Upper lobe of left lung (tissue), 6 donors: ENCODE measurements at regions not wholly inside any gene's neighbourhood (a gene's known extent, or its start where the extent isn't known, plus 50 kb on each side); places are given as distances from the start of the nearest gene placed in this dataset.

Experiments
- ATAC-seq, 2 donors: fragments of 200-7000 bp; cut with Tn5 transposase; one replicate each; pipeline ENCODE4 v1.9.1; 2022; ENCODE audit warnings: mild to moderate bottlenecking in 2 of 2, moderate library complexity in 2 of 2; ENCODE audit not compliant: low FRiP score in 2 of 2
- DNase-seq, 2 donors: peaks; one replicate each; pipeline ENCODE4 v3.0.0-alpha.2; 2019 to 2020
- H3K27ac ChIP-seq, 4 donors: fragments of 200-600 bp; sonication (generic); one replicate each; pipeline ENCODE4 v1.5.1; 2016 to 2019
- H3K27me3 ChIP-seq, 4 donors: fragments of 200-600 bp; sonication (generic); one replicate each; pipeline ENCODE4 v1.5.1; 2017 to 2019
- H3K36me3 ChIP-seq, 4 donors: fragments of 200-600 bp; sonication (generic); one replicate each; pipeline ENCODE4 v1.5.1; 2016 to 2019
- H3K4me1 ChIP-seq, 4 donors: fragments of 200-600 bp; sonication (generic); one replicate each; pipeline ENCODE4 v1.5.1; 2018 to 2019
- H3K4me3 ChIP-seq, 4 donors: fragments of 200-600 bp; sonication (generic); one replicate each; pipeline ENCODE4 v1.5.1; 2017 to 2019; ENCODE audit warnings: mild to moderate bottlenecking in 2 of 4, moderate library complexity in 1 of 4
- H3K9me3 ChIP-seq, 4 donors: fragments of 200-600 bp; sonication (generic); one replicate each; pipeline ENCODE4 v1.5.1; 2018 to 2019
- EP300 ChIP-seq, 4 donors: sonication (generic); formaldehyde crosslinking; IDR thresholded peaks; one replicate each; pipeline ENCODE4 v1.5.1; 2017; ENCODE audit warnings: antibody characterized with exemption in 4 of 4, control low read depth in 2 of 4
- POLR2A ChIP-seq, 4 donors: fragments of 450-650 bp; IDR thresholded peaks; one replicate each; pipeline ENCODE4 v1.5.1; 2016 to 2017; ENCODE audit warnings: antibody characterized with exemption in 4 of 4, mild to moderate bottlenecking in 2 of 4
- POLR2AphosphoS5 ChIP-seq, 2 donors: sonication (generic); formaldehyde crosslinking; IDR thresholded peaks; one replicate each; pipeline ENCODE4 v1.5.1; 2017; ENCODE audit warnings: antibody characterized with exemption in 2 of 2
- WGBS, 2 donors: methylation state at CpG; one replicate each; pipeline ENCODE4 v1.1.5; 2017 to 2018; 5-methylcytosine and 5-hydroxymethylcytosine counted together
- TF ChIP-seq, protein P1 (sequence below), 6 experiments: fragments of 450-650 bp in 4 of 6; fragments of 200-600 bp in 2 of 6; sonication (generic) in 2 of 6; IDR thresholded peaks; one replicate each; pipeline ENCODE4 v1.5.1; 2016 to 2019; ENCODE audit warnings: antibody characterized with exemption in 6 of 6
- donor health status: DM: no; HTN: no; CAD: no; lungs with moderate emphysema.
- donor health status: DM: no; HTN: yes; CAD: no; lungs with severe emphysema.

DNA sequence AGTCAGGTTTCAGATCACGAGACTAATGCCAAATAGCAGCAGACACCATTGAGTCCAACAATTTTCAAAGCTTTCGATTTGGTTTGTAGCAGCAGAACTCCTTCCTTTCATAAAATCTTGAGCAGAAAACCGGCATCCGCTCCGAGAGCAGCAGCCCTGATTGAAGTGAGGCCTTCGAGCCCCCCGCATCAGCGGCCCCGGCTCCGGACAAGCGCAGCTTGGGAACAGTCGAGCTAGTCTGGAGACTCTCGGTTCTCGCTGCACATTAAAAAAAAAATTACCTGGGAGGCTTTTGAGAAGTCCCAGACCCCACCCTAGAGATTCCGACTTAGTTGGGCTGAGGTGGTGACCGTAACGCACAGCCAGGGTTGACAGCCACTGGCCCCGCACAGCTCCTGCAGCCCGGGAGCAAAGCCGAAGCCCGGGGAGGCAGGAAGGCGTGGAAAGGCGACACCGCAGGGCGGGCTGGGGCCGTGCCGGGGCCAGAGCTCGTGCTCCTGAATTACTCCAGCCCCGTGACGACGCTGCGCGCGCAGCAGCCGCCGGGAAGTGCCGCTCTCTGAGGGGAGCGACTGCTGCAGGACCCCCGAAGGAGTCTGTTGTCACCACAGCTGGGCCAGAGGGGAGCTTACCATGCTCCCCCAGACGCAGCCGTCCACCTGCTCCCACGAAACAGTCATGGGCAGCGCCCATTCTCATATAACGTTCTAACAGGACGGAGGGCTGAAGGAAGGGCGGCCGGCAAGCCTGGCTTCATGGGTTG is 57.8 kb downstream of the SPATA19 start:
- H3K27me3 ChIP-seq: no peaks in the 10 kb centered on the region
- 12 to 14% methylated on average over 31 to 47 of the region's 47 CpGs for WGBS, 2 donors
- H3K27ac ChIP-seq: no peak overlapping the region
- peak in 1 of 2 donors; percentile 92 for DNase-seq
- peak in 1 of 2 donors; percentile 81 for ATAC-seq
- H3K36me3 ChIP-seq: no peaks in the 10 kb centered on the region
- H3K4me1 ChIP-seq: peaks cover 0 to 8% (median 3%) of the 10 kb centered on the region in 4 donors
- H3K9me3 ChIP-seq: no peaks in the 10 kb centered on the region
- TF ChIP-seq, protein P1, sequence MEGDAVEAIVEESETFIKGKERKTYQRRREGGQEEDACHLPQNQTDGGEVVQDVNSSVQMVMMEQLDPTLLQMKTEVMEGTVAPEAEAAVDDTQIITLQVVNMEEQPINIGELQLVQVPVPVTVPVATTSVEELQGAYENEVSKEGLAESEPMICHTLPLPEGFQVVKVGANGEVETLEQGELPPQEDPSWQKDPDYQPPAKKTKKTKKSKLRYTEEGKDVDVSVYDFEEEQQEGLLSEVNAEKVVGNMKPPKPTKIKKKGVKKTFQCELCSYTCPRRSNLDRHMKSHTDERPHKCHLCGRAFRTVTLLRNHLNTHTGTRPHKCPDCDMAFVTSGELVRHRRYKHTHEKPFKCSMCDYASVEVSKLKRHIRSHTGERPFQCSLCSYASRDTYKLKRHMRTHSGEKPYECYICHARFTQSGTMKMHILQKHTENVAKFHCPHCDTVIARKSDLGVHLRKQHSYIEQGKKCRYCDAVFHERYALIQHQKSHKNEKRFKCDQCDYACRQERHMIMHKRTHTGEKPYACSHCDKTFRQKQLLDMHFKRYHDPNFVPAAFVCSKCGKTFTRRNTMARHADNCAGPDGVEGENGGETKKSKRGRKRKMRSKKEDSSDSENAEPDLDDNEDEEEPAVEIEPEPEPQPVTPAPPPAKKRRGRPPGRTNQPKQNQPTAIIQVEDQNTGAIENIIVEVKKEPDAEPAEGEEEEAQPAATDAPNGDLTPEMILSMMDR (IDR thresholded peaks at IDR 0.05): no peak
- TF ChIP-seq POLR2AphosphoS5 (IDR thresholded peaks at IDR 0.05) (no peak), EP300 (IDR thresholded peaks at IDR 0.05) (no peak), POLR2A (IDR thresholded peaks at IDR 0.05) (no peak)
- peak overlapping the region in 3 of 4 donors; percentile 4 to 21 (median 19) for H3K4me3 ChIP-seq

DNA sequence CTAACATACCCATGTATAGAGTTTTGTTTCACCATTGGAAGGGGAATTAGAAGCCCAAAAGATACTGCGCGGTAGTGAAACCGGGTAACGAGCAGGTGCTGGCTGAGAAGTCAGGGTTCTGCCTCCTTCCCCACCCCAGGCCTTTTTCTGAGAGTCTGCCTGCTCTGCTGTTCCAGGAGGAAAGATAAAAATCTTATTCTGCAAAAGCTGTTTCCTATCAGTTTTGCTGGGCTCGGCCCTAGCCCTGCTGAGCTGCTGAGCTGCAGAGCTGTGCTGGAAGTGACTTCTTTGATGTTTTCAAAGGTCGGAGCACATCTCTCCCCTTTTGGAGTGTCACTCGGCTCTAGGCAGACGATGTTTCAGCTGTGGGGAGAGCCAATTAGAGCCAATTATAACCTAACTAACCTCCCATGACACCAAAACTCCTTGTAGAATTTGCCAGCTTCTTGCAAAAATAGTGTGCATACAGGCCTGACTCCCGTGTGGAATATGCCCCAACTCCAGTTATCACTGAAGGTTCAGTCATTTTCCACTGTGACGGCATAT is 59.4 kb downstream of the SPATA19 start:
- no peaks in the 10 kb centered on the region for H3K27me3 ChIP-seq

GRCh38 chr11:133784359-133784758 is 61.0 kb downstream of the SPATA19 start:
- ATAC-seq (no peak), DNase-seq (no peak)
- Histone ChIP-seq H3K27ac (no peak overlapping the region), H3K4me3 (no peak overlapping the region), H3K4me1 (peaks cover 0 to 8% (median 3%) of the 10 kb centered on the region in 4 donors), H3K36me3 (no peaks in the 10 kb centered on the region), H3K9me3 (no peaks in the 10 kb centered on the region), H3K27me3 (no peaks in the 10 kb centered on the region)
- TF ChIP-seq, protein P1 (IDR thresholded peaks at IDR 0.05): no peak
- no peak for TF ChIP-seq EP300 (IDR thresholded peaks at IDR 0.05)
- TF ChIP-seq POLR2AphosphoS5 (IDR thresholded peaks at IDR 0.05): no peak
- 78 to 94% methylated on average over 6 of the region's 6 CpGs for WGBS, 2 donors

More for the DNA sequence above, 59.4 kb downstream of the SPATA19 start:
- Histone ChIP-seq H3K4me3 (no peak overlapping the region), H3K36me3 (no peaks in the 10 kb centered on the region), H3K4me1 (peaks cover 0 to 8% (median 3%) of the 10 kb centered on the region in 4 donors), H3K9me3 (no peaks in the 10 kb centered on the region), H3K27ac (no peak overlapping the region)
- TF ChIP-seq POLR2A (IDR thresholded peaks at IDR 0.05) (no peak), POLR2AphosphoS5 (IDR thresholded peaks at IDR 0.05) (no peak), EP300 (IDR thresholded peaks at IDR 0.05) (no peak)
- TF ChIP-seq, protein P1 (IDR thresholded peaks at IDR 0.05): no peak
- 57% methylated on average over 10 of the region's 10 CpGs for WGBS, 2 donors
- no peak for DNase-seq
- ATAC-seq: no peak

GRCh38 chr11:133782116-133782725 is 63.1 kb downstream of the SPATA19 start:
- TF ChIP-seq, protein P1 (IDR thresholded peaks at IDR 0.05): no peak
- no peak for TF ChIP-seq POLR2A (IDR thresholded peaks at IDR 0.05)
- no peak for TF ChIP-seq EP300 (IDR thresholded peaks at IDR 0.05)
- no peak for TF ChIP-seq POLR2AphosphoS5 (IDR thresholded peaks at IDR 0.05)
- Histone ChIP-seq H3K9me3 (no peaks in the 10 kb centered on the region), H3K27me3 (no peaks in the 10 kb centered on the region), H3K4me3 (no peak overlapping the region), H3K4me1 (peaks cover 0 to under 1% (median 0%) of the 10 kb centered on the region in 4 donors), H3K36me3 (no peaks in the 10 kb centered on the region), H3K27ac (no peak overlapping the region)
- DNase-seq (peak in 1 of 2 donors; percentile 75), ATAC-seq (no peak)
- 95 to 96% methylated on average over 28 to 30 of the region's 37 CpGs for WGBS, 2 donors
